GM12891 (cell line): ENCODE measurements at regions not wholly inside any gene's neighbourhood (a gene's known extent, or its start where the extent isn't known, plus 50 kb on each side); places are given as distances from the start of the nearest gene placed in this dataset.

Experiments
- PAX5 ChIP-seq: IDR thresholded peaks from 2 replicates; pipeline ENCODE4 v1.6.1; 2011; ENCODE audit warnings: low read length, moderate library complexity, mild to moderate bottlenecking; ENCODE audit not compliant: insufficient read depth, severe bottlenecking
- POLR2A ChIP-seq: IDR thresholded peaks from 2 replicates; pipeline ENCODE4 v1.6.1; 2011; ENCODE audit warnings: low read depth, low read length, control low read depth
- POLR2AphosphoS5 ChIP-seq: IDR thresholded peaks from 2 replicates; pipeline ENCODE4 v1.6.1; 2011; ENCODE audit warnings: low read depth, low read length, control low read depth
- SPI1 ChIP-seq: IDR thresholded peaks from 2 replicates; pipeline ENCODE4 v1.6.1; 2011; ENCODE audit warnings: low read depth, low read length, control low read depth
- TAF1 ChIP-seq: IDR thresholded peaks from 2 replicates; pipeline ENCODE4 v1.6.1; 2011; ENCODE audit warnings: low read depth, low read length, control low read depth

DNA sequence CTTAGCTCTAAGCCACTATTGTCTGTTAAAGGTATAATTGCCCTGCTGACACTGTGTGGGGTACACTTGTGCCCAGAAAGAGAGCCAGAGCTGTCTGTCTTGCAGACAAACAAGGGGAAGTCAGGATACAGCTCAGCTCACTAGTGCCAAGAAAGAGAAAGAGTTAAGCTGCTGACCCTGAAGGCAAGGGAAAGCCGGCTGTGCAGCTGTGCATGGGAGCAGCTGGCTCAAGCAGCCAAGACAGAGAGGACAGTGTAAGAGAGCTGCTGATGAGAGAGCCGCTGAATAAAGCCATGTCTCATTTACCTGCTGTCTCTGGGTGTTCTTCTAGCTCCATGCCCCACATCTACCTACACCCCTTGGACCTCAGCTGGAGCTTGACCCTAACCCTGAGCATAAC is 428.1 kb upstream of the NAALADL2 start:
- TF ChIP-seq POLR2A (no peak), TAF1 (no peak), PAX5 (no peak), POLR2AphosphoS5 (no peak), SPI1 (no peak)
